ENCODE measurements at regions not wholly inside any gene's neighbourhood (a gene's known extent, or its start where the extent isn't known, plus 50 kb on each side); places are given as distances from the start of the nearest gene placed in this dataset.

DNA sequence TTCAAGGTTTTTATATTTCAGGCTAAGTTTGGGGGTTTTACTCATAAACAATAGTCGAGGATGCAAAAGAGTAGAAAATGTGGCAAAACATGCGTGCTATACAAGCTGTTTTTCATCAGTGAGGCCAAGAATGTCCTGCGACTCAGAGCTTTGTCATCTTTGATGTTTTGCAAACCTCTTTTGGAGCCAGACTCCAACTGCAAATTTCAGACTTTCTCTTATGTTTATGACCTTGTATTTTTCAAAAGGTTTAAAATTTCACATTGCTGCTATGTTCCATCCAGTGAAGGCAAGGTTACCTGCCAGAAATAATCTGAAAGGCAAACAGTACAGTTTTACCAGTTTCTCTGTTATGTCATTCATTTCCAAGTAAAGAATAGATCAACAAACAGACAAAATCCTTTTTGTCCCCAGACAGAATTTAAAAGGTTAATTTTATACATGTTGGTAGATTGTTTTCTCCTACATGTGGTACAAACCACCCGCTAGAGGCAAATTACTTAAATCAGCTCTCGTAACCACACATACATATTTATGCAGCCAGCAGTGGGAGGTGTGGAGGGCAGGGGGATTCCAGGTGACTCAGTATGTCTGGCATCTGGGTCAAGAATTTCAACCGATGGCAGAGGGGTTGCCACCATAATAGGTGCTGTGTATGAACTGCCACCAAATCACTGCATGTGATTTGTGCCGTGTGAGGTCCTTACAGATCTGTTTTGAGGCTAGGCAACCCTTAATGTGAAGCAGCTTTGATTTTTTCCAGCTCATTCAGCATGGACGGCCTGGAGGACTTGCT lies 119.8 kb upstream of the CPM start:
- H3K36me3 Mint-ChIP-seq (ENCODE audit: low read depth) = no peaks in the 10 kb centered on the region
- H3K4me1 Mint-ChIP-seq = peaks cover 5% of the 10 kb centered on the region
- no peaks in the 10 kb centered on the region for H3K27me3 Mint-ChIP-seq (ENCODE audit: low read depth, poor library complexity)
- TF ChIP-seq, protein P1, sequence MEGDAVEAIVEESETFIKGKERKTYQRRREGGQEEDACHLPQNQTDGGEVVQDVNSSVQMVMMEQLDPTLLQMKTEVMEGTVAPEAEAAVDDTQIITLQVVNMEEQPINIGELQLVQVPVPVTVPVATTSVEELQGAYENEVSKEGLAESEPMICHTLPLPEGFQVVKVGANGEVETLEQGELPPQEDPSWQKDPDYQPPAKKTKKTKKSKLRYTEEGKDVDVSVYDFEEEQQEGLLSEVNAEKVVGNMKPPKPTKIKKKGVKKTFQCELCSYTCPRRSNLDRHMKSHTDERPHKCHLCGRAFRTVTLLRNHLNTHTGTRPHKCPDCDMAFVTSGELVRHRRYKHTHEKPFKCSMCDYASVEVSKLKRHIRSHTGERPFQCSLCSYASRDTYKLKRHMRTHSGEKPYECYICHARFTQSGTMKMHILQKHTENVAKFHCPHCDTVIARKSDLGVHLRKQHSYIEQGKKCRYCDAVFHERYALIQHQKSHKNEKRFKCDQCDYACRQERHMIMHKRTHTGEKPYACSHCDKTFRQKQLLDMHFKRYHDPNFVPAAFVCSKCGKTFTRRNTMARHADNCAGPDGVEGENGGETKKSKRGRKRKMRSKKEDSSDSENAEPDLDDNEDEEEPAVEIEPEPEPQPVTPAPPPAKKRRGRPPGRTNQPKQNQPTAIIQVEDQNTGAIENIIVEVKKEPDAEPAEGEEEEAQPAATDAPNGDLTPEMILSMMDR (IDR thresholded peaks at IDR 0.05) = no peak
- H3K27ac Mint-ChIP-seq = no peak overlapping the region
- H3K9me3 Mint-ChIP-seq = peaks cover 21% of the 10 kb centered on the region
- H3K4me3 Mint-ChIP-seq = no peak overlapping the region
- DNase-seq = no peak

DNA sequence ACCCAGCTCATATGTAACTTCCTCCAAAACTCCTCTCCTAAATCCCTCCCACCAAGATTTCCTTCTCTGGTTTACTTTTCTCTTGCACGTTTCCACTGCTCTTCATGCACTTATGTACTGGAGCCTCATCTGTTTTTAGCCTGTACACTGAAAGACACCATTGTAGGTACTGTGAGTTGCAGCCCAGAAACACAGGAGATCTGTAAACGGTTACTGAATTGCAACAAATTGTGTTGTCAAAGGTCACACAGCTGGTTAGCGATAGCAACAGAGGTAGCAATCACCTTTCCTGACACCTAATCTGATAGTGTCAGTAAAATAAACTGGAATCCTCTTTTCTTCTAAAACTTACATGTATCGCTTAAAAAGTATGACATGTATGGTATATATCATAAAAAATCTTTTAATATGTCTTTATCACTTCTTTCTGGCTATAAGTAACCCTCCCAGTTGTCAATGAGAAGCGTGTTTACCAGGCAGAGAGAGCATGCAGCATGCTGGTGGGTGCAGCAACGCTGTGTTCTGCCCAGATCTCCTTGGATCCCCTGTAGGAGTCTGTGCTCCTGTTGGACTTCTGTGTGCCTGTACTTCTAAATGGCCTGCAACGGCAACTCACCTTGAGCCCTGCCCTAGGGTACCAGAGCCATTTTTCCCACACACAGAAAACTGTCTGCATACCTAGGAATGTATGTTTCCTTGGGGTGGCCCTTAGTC lies 121.5 kb upstream of the CPM start:
- Mint-ChIP-seq H3K27ac (peak overlapping the region; percentile 62), H3K27me3 (ENCODE audit: low read depth, poor library complexity) (no peaks in the 10 kb centered on the region), H3K36me3 (ENCODE audit: low read depth) (no peaks in the 10 kb centered on the region), H3K9me3 (peaks cover 15% of the 10 kb centered on the region), H3K4me1 (peaks cover 5% of the 10 kb centered on the region), H3K4me3 (no peak overlapping the region)
- no peak for DNase-seq
- TF ChIP-seq, protein P1 (IDR thresholded peaks at IDR 0.05) = no peak

DNA sequence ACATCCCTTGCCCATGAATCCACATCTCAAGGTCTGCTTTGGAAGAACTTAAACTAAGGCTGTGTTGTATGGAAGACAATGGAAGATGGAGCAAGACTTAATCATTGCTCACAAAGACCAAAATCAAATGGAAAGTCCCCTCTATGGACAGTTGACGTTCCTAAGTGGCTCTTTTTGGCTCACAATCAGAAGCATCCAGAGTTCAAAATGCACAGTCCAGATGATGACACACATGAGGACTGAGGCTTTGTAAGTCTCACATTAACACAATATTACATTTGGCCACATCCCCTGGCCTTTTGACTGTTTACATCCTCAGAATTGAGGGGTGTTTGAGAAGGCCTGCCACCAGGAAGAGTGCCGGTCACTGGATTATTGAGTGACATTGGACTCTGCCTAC lies 122.3 kb upstream of the CPM start:
- H3K27ac Mint-ChIP-seq = no peak overlapping the region
- no peaks in the 10 kb centered on the region for H3K27me3 Mint-ChIP-seq (ENCODE audit: low read depth, poor library complexity)
- DNase-seq = no peak
- no peak overlapping the region for H3K4me3 Mint-ChIP-seq
- TF ChIP-seq, protein P1 (IDR thresholded peaks at IDR 0.05) = no peak
- no peaks in the 10 kb centered on the region for H3K36me3 Mint-ChIP-seq (ENCODE audit: low read depth)
- peaks cover 5% of the 10 kb centered on the region for H3K4me1 Mint-ChIP-seq
- H3K9me3 Mint-ChIP-seq = peaks cover 13% of the 10 kb centered on the region

DNA sequence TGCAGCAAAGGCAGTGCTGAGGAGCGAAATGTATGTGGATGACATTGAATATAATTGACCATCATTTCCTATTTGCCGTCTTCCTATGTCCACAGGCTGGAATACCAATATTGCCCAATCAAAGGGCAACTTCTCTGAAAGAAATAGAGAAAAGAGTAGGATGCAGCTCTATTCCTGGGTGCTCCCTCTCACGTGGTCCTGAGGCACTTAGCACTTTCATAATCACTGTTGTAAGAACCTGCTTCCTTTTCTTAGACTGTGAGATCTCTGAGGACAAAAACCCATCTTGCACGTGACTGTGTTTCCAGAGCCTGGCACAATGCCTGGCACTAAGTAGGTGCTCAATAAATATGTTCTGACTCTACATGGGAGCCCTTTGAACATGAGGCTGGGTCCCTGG lies 122.7 kb upstream of the CPM start:
- Mint-ChIP-seq H3K36me3 (ENCODE audit: low read depth) (no peaks in the 10 kb centered on the region), H3K4me1 (peaks cover 5% of the 10 kb centered on the region), H3K27ac (no peak overlapping the region), H3K27me3 (ENCODE audit: low read depth, poor library complexity) (no peaks in the 10 kb centered on the region), H3K9me3 (peaks cover 9% of the 10 kb centered on the region), H3K4me3 (no peak overlapping the region)
- TF ChIP-seq, protein P1 (IDR thresholded peaks at IDR 0.05) = no peak
- no peak for DNase-seq

DNA sequence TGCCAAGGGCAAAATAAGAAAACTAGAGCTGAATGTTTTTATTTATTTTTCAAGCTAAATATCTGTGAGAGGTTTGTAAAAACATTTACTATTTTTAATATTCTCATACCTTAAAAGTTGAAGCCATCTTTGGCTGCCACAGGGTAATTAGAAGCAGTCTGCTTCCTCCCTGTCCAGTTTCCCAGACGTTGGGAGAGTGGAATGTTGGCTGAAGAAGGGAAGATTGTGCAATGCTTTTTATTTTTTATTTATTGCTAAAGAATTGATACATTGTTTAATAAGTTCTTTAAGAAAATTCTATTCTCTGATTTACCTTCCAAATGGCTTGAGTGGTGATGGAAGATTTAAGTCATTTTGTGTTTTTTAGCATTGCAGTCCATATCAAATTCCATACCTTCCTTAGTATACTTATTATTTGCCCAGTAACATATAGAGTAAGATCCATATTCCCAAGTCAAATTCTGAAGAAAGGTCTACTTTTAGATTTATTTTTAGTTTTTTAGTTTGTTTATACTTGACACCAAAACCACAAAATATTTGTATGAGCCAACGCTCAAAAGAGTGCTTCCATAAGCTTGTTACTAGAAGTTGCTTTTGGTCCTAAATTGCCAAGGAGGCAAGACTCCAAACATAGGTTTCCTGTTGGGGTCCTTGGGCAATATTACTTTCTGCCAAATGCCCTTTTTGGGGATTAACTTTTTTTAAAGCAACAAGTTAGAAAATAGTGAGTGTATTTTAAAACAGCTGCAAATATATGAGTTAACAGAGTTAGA lies 124.0 kb upstream of the CPM start:
- DNase-seq = no peak
- no peak overlapping the region for H3K4me3 Mint-ChIP-seq
- no peaks in the 10 kb centered on the region for H3K9me3 Mint-ChIP-seq
- TF ChIP-seq, protein P1 (IDR thresholded peaks at IDR 0.05) = no peak
- no peak overlapping the region for H3K27ac Mint-ChIP-seq
- no peaks in the 10 kb centered on the region for H3K36me3 Mint-ChIP-seq (ENCODE audit: low read depth)
- peaks cover 5% of the 10 kb centered on the region for H3K4me1 Mint-ChIP-seq
- H3K27me3 Mint-ChIP-seq (ENCODE audit: low read depth, poor library complexity) = no peaks in the 10 kb centered on the region
